Activated CD8-positive, alpha-beta memory T cell treated with anti-CD3 and anti-CD28 coated beads, Interleukin-2, amount 50 U/mL, for 1 hour (primary cell): ENCODE measurements at regions not wholly inside any gene's neighbourhood (a gene's known extent, or its start where the extent isn't known, plus 50 kb on each side); places are given as distances from the start of the nearest gene placed in this dataset.

Source experiments
- DNase-seq: peaks from one replicate; pipeline ENCODE4 v3.0.0-alpha.2; 2020; ENCODE audit errors: extremely low read depth

DNA sequence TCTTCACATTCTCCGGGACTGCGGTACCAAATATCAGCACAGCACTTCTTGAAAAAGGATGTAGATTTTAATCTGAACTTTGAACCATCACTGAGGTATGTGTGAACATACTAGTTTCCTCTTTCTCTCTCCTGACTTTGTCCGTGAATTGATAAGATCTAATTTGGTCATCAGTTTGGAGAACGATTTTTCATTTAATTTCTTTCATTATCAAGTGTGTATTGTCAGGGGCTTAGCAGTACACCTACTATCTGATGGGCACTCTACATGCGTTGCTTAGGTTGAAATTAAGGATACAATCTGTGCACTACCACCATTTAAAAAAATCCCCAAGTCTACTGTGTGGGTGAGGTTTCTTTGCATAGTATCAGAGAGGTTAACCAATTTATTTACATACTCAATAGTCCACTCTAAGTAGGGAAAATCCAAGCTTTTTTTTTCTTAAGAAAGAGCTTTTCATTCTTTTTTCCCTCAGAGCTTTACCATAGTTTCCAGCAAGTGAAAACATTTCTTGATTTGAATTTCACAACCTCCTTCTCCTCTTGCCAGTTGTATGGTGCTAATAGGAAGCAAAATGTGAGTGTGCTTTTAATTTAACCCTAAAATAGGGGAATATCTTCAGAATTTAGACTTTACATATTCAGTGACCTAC lies 105.4 kb upstream of the ESR1 start:
- no peak for DNase-seq

- DNase-seq = no peak
These were observed 104.4 kb upstream of the ESR1 start for GRCh38 chr6:151702851-151703658.

DNA sequence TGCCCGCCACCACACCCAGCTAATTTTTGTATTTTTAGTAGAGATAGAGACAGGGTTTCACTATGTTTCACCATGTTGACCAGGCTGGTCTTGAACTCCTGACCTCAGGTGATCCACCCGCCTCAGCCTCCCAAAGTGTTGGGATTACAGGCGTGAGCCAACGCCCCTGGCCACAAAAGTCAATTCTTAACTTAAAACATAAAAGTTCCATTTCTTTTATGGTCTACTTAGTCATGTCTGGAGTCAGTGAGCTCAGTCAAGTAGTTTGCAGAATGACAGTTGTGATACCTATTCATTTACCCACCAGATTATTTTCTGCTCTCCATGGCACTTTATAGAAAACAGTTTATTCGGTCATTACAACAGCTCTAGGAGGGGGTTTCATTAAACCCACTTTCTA lies 103.1 kb upstream of the ESR1 start:
- no peak for DNase-seq

DNA sequence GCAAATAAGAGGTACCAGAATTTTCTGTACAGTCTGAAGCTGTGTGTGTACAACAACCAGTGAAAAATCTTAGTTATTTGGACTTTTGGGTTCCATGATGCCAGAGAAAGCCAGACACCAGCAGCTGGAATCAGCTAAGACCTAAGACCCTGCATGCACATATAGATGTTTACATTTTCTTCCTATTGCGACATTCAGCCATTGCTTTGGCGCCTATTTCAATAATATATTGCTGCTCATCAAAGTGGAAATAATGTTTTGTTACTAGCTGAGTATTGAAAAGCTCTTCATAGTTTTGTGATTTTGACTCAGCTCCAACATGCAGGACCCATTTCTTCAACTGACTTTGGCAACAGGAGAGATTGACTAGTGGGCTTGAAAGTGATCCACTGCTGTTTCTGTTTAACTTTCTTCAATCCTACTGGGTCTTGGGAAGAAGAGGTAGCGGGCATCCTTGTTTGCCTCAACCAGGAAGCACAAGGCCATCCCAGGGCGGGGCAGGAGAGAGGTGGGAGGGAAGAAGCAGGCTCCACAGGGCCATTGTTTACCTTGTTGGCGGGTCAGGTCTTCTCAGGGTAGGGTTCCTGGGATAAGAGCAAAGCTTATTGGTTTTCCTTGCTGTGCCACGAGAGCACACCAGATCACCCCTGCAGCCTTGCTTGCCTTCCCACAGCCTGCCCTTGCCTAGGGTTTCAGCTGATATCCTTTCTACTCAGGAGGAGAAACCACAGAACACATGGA lies 101.3 kb upstream of the ESR1 start:
- DNase-seq = no peak

DNA sequence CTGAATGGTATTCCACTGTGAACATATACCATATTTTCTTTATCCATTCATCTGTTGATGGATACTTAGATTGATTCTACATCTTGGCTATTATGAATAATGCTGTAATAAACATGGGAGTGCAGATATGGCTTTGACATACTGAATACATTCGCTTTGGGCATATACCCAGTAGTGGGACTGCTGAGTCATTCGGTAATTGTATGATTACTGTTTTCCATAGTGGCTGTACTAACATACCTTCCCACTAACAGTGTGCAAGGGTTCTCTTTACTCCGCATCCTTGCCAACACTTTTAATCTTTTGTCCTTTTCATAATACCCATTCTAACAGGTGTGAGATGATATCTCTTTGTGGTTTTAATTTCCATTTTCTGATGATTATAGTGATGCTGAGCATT lies 98.2 kb upstream of the ESR1 start:
- no peak for DNase-seq

DNA sequence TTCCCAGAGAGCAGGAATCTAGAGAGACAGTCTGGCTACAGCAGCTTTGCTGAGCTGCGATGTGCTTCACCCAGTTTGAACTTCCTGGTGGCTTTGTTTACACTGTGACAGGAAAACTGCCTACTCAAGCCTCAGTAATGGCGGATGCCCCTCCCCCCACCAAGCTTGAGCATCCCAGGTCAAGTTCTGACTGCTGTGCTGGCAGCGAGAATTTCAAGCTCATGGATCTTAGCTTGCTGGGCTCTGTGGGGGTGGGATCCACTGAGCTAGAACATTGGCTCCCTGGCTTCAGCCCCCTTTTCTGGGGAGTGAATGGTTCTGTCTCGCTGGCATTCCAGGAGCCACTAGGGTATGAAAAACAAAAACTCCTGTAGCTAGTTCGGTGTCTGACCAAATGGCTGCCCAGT lies 91.0 kb upstream of the ESR1 start:
- no peak for DNase-seq

DNA sequence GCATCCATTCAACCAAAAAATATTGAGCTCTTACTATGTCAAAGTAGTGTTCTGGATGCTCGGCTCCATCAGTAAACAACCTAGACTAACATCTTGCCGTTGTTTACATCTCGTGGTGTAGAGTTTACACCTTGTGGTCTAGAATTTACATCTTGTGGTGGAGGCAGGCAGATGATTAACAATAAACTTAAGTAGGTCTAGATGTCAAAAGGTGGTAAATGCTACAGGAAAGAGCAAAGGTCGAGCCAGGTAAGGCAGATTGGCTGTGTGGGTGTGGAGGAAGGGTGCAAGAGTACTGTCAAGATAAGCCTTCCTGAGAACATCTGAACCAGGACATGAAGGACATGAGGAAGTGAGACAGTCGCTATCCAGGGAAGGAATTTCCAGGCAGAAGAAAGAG lies 88.4 kb upstream of the ESR1 start:
- DNase-seq = no peak

- no peak for DNase-seq
These were observed 86.3 kb upstream of the ESR1 start for GRCh38 chr6:151721146-151721545.

DNA sequence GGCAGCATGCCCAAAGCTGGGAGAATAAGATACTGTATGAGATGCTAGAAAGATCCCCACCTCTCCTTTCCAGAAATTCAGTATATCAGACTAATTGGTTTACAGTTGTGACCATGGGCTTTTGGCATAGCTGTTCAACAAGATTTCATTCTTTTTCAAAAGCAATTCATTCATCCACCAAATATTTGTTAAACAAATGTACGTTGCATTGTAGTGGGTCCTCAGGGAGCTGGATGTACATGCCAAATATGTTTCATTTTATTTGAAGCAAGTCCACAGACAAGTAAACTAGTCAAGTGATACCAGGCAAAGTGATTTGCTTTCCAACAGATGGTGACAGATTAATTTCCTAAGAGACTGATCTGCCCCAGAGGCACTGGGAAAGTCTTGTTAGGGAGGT lies 85.8 kb upstream of the ESR1 start:
- no peak for DNase-seq

- no peak for DNase-seq
These were observed 85.1 kb upstream of the ESR1 start for GRCh38 chr6:151722342-151722741.

GRCh38 chr6:151723152-151723551 lies 84.3 kb upstream of the ESR1 start:
- DNase-seq = no peak

GRCh38 chr6:151729829-151730495 lies 77.5 kb upstream of the ESR1 start:
- DNase-seq = no peak

- no peak for DNase-seq
These were observed 77.0 kb upstream of the ESR1 start for GRCh38 chr6:151730496-151730870.

DNA sequence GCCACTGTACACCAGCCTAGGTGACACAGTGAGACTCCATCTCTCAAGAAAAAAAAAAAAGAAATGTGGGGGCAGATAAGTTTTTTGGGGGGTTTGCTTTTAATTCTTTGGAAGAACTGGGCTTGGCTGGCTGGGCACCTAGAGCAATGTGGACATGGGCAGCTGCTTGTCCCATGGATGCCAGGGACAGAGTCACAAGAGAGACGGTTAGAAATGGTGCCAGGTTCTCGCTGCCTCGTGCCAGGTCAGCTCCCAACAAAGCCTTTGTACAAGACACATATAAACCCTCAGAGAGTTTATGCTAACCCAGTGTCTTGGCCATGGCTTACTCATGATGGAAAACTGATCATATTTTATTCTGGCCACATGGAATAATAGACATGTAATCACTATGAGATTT lies 76.2 kb upstream of the ESR1 start:
- DNase-seq = no peak

- DNase-seq = no peak
These were observed 73.7 kb upstream of the ESR1 start for GRCh38 chr6:151733680-151734320.

DNA sequence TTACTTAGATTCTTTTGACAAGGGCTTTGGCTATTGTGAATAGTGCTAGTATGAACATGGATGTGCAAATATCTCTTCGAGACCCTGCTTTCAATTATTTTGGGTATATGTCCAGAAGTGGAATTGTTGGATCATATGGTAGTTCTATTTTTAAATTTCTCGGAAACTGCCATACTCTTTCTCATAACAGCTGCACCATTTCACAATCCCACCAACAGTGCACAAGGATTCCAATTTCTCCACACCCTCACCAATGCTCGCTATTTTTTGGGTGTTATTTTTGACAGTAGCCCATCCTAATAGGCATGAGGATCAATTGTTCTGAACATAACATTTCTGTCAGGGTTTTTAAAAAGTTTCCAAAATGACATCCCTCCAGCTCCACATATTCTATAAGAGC lies 69.2 kb upstream of the ESR1 start:
- no peak for DNase-seq

GRCh38 chr6:151738960-151739359 lies 68.5 kb upstream of the ESR1 start:
- DNase-seq = no peak

DNA sequence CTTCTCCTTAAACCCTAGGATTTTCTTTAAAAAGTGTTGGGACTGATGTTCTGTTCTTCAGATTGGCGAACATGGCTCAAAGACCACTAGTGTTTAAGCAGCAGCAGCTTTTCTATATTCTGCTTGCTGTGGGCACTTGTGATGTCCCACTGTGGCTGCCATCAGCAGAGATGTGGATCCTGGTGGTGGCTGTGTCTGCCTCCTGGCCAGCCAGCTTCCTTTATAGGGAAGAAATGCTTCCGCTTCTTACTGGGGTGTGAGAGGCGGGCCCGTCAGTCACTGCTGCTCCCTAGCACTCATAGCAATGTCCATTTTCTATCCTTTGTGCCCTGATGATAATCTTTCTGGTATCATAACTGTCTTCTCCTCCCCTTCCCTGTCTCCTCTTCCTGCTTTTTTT lies 66.7 kb upstream of the ESR1 start:
- DNase-seq = no peak

GRCh38 chr6:151747896-151748295 lies 59.6 kb upstream of the ESR1 start:
- DNase-seq = no peak

- DNase-seq = no peak
These were observed 58.1 kb upstream of the ESR1 start for GRCh38 chr6:151749341-151749740.

- DNase-seq = no peak
These were observed 53.9 kb upstream of the ESR1 start for GRCh38 chr6:151753581-151753980.

DNA sequence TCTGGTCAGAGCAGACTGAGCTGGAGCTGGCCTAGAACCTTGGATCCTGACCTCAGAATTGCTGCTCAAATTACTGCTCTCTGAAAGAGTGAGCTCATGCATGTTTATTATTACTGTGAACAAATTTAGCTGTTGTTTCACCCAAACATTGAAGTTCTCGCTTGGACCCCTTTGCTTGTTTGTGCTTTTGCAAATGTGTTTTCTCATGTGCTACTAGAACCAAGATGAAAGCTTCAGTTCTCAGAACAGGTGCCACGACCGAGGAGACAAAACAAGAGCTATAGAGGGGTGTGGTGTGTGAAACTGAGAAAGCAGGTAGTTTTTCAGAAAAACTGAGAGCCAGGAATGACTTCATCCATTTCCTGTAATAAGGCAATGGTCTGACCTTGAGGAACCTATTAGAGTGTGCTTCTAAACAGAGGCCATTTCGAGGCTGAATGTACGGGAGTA lies 50.0 kb upstream of the ESR1 start:
- no peak for DNase-seq
